Stimulated activated CD4-positive, alpha-beta T cell treated with anti-CD3 and anti-CD28 coated beads, TNF-alpha, amount 100 ng/mL, for 1 hour (primary cell): ENCODE measurements at regions not wholly inside any gene's neighbourhood (a gene's known extent, or its start where the extent isn't known, plus 50 kb on each side); places are given as distances from the start of the nearest gene placed in this dataset.

Experiments
- DNase-seq, 3 donors: peaks; one replicate each; pipeline ENCODE4 v3.0.0-alpha.2; 2020; ENCODE audit warnings: low read depth in 3 of 3, low spot score in 1 of 3

GRCh38 chr6:12654514-12654913 lies 62.1 kb upstream of the PHACTR1 start:
- no peak for DNase-seq

GRCh38 chr6:12656906-12657305 lies 59.7 kb upstream of the PHACTR1 start:
- DNase-seq: no peak

- DNase-seq: no peak
Observed at GRCh38 chr6:12657884-12658283, 58.7 kb upstream of the PHACTR1 start.

GRCh38 chr6:12661432-12662089 lies 55.0 kb upstream of the PHACTR1 start:
- DNase-seq: no peak
